ENCODE measurements at regions not wholly inside any gene's neighbourhood (a gene's known extent, or its start where the extent isn't known, plus 50 kb on each side); places are given as distances from the start of the nearest gene placed in this dataset.

DNA sequence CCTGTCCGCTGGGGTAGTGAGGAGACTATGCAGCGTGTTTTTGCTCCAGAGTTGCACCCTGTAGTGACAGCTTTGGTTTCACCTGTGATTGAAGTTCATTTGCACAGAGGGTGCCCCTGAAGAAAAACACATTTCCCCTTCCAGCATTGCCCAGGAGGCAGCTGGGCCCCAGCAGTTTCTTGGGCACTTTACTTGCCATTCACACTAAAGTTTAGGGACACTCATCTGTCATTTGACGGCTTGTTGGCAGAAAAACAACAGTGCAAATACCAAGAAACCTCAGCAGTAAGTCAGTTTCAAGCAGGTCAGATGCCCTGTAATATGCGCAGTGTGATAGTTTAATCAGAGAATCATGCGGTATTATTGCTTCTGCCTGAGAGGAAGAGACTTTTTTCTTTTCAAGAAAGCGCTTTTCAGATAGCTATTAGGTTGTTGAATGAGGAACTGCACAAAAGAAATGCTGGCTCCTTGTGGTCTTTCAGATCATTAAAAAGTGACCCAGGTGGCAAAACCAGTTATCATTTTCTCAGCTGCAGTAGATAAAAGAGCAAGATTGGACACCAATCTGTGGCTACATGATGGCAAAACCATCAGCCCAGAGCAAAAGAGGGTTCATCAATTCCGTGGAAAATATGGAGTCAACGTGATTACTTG lies 136.2 kb upstream of the PUM3 start:
- no peak for DNase-seq

GRCh38 chr9:2972475-2972874 lies 128.6 kb upstream of the PUM3 start:
- no peak for DNase-seq

DNA sequence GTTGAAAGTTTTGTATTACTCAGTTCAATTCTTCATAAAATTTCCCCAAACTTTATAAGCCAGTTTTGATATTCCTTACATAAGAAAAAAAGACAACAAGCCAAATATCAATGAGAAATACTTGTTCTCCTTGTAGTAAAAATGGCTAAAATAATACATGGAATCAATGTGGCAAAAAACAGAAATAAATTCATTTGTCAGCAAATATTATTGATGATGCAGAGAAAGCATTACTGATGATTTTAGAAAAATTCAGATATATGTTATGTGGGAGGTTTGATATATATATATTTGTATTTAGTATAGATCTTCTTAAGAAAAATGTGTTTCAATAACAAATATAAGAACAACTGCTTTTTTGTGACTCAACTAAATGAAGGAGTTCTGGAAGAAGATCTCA lies 127.0 kb upstream of the PUM3 start:
- DNase-seq, result no peak

- no peak for DNase-seq
These were observed 123.9 kb upstream of the PUM3 start for GRCh38 chr9:2967766-2968165.

DNA sequence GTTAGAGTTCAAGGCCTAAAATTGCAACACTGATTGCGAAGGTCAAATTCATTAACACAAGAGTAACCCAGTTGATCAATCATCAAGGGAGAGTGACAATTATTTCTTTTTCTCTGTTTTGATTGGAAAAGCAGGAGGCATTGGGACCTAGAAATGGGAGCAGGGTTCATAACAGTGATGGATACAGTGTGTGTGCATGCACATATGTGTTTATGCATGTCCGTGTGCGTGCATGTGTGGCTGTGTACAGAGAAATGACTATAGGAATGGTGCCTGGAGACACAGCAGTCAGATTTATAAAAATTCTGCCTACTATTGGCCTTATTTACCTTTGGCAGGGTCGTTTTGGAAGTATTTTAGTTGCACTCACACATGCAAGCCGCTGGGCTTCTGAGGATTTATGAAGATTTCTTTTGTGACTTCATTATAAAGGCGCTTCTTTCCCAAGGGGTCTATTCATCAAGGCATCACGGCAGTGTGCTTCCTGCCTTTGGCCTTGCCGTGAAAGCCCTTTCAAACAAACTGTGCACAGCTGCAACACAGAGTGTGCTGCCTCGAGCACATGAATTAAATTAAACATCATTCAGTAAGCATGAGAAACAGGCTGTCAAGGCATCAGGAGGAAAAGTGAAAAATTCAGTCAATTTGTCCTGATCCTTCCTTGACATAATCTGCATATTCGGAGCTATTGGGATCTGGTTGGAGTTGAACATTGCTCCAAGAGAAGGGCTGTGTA lies 122.8 kb upstream of the PUM3 start:
- DNase-seq, result no peak

DNA sequence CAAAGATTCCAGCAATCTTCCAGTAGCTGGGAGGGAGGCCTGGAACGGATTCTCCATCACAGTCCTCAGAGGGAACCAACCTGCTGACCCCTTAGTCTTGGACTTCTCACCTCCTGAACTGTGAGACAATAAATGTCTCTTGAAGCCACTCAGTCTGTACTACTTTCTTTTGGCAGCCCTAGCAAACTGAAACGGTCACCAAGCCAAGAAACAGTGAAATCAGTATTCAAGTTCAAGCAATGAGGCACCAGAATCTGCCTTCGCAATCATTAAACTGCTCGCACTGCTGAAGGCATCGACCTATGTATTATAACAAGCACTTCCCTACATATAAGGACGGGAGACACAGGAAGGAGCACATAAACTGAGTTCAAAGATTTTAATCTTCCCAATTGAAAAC lies 120.6 kb upstream of the PUM3 start:
- no peak for DNase-seq

- DNase-seq, result no peak
These were observed 119.4 kb upstream of the PUM3 start for GRCh38 chr9:2963307-2963706.

GRCh38 chr9:2962471-2963172 lies 118.7 kb upstream of the PUM3 start:
- no peak for DNase-seq

GRCh38 chr9:2958219-2958618 lies 114.3 kb upstream of the PUM3 start:
- no peak for DNase-seq

DNA sequence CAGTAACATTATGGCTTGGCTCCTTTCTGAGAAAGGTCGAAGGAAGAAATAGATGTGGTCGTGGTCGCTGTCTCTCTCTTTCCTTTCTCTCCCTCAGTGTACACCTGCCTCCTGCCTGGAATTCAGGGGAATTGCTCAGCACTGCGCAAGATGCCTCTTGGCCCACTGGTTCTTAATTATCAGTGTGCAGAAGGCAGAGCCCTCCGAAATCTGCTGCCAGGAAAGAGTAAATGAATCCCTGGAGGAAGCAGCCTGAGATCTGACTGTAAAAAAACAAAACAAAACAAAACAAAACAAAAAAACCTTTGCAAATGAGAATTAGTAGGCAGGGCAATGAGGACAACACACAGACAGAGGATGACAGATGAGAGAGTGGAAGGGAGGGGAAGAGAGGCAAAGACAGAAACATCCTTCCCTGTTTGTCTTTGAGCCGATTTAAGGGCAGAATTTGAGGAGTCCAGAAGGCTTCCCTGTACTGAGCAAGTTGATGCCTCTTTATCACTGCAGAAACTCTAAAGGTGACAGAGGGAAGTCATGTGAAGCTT lies 113.8 kb upstream of the PUM3 start:
- DNase-seq, result no peak

DNA sequence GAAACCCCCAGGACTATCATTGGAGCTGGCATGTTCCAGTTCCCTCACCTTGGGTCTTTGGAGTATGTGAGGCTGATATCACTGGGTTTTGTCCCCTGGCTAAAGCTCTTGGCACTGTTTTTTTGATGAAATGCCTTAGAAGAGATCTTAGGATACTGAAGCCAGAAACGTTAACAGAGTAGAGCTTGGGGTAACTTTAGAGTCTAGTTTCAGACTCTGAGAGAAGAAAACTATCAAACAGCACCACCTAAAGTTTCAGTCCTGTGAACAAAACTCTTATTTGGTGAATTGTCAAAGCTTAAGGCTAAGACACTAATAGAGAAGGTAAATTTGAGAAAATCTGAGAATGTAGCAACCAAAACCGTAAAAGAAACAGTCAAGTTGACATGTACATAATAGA lies 111.7 kb upstream of the PUM3 start:
- DNase-seq, result no peak

- no peak for DNase-seq
These were observed 95.5 kb upstream of the PUM3 start for GRCh38 chr9:2939368-2939767.

DNA sequence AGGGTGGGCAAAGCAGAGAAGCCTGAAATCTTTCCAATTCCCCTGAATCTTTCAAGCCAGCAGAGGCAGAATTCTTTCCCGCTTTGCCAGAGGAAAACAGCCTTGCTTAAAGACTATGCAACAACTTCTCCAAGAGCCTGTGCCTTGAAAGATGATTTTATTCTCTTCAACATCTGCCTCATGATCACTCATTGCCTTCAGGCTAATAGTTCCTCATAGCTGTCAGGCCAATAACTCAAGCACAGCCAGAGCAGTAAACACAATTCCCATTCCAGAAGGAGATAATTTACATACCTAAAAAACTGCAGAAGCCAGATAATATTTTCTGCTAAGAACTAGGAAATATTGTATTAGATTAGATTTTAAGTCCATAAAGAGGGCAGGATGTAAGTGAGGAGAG lies 92.3 kb upstream of the PUM3 start:
- no peak for DNase-seq

DNA sequence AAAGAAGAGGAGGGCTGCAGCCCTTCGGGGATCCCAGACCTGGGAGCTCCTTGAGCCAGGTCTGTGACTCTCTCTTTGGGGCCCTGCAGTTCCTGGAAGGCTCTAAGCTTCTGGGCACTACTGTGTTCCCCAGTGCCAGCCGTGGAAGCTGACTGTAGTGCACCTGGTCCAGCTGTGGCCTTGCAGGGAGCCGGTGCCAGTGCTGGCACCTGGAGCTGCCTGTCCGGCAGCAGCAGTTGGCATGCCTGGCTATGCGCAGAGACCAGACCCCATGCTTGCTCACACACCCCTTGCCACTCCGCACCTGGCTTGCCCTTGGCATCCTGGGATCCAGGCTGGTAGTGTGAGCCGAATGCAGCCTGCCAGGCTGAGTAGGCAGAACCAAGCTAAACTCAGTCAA lies 91.0 kb upstream of the PUM3 start:
- DNase-seq, result no peak

- DNase-seq, result no peak
These were observed 90.4 kb upstream of the PUM3 start for GRCh38 chr9:2934241-2934650.

DNA sequence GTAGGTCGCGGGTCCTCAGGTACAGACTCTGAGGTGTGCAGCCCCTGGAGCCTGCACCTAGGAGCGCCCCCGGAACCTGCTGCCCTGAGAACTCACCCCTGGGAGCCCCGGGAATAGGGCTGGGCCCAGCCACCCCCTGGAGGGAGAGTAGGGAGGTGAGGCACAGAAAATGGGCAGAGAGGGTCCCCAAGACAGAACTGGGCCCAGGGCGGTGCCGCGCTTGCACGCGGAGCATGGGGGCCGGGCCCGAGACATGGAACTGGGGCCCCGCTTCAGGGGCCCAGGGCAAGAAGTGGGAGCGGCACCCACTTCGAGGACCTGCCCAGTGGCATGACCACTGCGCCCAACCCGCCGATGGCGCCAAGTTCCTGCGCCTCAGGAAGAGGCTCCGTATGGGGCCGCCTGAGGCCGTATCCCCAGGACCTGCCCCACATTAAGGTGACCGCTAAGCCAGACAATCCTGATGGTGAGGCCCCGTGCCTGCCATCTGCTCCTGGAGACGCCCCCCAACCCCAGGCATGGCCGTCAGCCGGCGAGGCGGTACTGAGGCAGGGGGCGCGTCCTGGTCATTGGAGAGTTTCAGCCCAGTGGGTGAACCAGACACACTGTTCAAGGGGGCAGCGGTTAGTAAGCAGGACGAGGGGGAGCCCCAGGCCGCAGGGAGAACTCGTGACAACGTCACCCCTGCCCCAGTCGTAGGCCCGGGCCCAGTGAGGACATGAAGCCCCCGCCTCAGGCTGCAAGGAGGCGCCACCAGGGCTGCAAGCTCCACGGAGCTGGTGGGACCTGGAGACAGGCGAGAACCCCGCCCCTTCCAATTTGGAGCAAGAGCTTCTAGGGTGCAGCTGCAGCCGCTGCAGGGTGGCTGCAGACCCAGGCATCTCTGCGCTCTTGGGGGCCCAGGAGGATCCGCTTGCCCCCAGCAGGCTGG lies 89.5 kb upstream of the PUM3 start:
- no peak for DNase-seq

GRCh38 chr9:2928411-2928810 lies 84.5 kb upstream of the PUM3 start:
- DNase-seq, result no peak

DNA sequence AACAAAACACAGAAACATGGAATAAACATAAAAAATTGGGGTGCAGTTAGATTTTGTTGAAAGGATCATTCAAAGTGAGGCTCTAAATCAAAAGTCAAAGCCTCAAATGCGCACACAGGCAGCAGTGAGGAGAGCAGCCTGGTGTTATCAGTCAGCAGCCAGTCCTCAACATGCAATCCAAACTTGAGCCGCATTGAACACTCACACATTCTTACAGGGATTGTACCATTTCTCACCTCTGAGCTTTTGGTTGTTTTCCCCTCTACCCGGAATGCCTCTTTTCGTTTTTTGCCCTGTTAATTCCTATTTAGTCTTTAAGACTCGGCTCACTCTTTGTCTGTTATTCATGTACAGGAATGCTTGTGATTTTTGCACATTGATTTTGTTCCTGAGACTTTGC lies 81.1 kb upstream of the PUM3 start:
- no peak for DNase-seq

DNA sequence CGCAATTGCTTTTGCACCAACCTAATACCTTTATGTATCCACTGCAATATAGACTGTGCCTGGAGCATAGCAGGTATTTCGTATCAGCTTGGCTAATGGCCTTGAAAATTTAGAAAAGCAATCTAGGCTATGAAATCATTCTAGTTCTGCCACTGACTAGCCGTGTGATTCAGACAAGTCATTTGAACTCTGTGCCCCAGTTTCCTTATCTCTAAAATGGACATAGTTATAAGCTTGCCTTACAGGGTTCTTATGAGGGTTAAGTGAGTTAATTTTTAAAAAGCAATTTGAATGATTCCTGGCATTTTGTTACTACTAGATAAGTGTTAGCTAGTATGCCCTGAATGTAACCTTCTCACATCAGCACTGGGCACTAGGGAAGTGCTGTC lies 80.5 kb upstream of the PUM3 start:
- DNase-seq, result no peak

GRCh38 chr9:2923766-2924379 lies 80.0 kb upstream of the PUM3 start:
- no peak for DNase-seq

DNA sequence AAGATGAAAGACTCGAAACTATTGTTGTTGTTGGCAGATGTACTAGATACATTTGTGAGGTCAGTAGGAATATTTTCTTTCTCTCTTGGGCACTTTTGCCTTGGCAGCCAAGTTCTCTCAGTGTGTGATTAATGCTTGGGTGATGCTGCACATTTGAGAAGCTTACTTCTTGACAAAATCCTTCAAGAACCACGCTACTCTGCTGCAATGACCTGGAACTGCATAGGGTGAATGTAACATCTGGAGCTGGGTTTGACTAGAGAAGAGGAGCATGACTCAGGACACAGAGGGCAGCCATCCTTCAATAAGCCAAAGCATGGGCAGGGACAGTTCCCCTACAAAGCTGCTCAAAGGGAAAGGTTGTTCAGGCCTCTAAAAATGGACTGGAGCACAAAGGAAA lies 75.5 kb upstream of the PUM3 start:
- DNase-seq, result no peak

GRCh38 chr9:2916382-2916985 lies 72.6 kb upstream of the PUM3 start:
- DNase-seq, result no peak

All from activated CD4-positive, alpha-beta T cell treated with anti-CD3 and anti-CD28 coated beads, Interleukin-2, Interleukin-6, amounts not matched to agents 100 ng/mL and 50 ng/mL, durations not matched to agents 16 hours and 8 hours (primary cell).